H1 (cell line): ENCODE measurements at regions not wholly inside any gene's neighbourhood (a gene's known extent, or its start where the extent isn't known, plus 50 kb on each side); places are given as distances from the start of the nearest gene placed in this dataset.

Experiments used
- SP4 ChIP-seq: IDR thresholded peaks from 2 replicates; pipeline ENCODE4 v1.6.1; 2012; ENCODE audit warnings: low read length, inconsistent platforms
- TF ChIP-seq, protein P1 (sequence below): fragments of 300-600 bp; sonication (generic); IDR thresholded peaks from 2 replicates; pipeline ENCODE4 v1.7.1; 2012; ENCODE audit warnings: low read length, moderate library complexity, mild to moderate bottlenecking, inconsistent platforms; ENCODE audit not compliant: insufficient replicate concordance

GRCh38 chr16:51455398-51455797 lies 304.3 kb upstream of the SALL1 start (continued):
- TF ChIP-seq, protein P1, sequence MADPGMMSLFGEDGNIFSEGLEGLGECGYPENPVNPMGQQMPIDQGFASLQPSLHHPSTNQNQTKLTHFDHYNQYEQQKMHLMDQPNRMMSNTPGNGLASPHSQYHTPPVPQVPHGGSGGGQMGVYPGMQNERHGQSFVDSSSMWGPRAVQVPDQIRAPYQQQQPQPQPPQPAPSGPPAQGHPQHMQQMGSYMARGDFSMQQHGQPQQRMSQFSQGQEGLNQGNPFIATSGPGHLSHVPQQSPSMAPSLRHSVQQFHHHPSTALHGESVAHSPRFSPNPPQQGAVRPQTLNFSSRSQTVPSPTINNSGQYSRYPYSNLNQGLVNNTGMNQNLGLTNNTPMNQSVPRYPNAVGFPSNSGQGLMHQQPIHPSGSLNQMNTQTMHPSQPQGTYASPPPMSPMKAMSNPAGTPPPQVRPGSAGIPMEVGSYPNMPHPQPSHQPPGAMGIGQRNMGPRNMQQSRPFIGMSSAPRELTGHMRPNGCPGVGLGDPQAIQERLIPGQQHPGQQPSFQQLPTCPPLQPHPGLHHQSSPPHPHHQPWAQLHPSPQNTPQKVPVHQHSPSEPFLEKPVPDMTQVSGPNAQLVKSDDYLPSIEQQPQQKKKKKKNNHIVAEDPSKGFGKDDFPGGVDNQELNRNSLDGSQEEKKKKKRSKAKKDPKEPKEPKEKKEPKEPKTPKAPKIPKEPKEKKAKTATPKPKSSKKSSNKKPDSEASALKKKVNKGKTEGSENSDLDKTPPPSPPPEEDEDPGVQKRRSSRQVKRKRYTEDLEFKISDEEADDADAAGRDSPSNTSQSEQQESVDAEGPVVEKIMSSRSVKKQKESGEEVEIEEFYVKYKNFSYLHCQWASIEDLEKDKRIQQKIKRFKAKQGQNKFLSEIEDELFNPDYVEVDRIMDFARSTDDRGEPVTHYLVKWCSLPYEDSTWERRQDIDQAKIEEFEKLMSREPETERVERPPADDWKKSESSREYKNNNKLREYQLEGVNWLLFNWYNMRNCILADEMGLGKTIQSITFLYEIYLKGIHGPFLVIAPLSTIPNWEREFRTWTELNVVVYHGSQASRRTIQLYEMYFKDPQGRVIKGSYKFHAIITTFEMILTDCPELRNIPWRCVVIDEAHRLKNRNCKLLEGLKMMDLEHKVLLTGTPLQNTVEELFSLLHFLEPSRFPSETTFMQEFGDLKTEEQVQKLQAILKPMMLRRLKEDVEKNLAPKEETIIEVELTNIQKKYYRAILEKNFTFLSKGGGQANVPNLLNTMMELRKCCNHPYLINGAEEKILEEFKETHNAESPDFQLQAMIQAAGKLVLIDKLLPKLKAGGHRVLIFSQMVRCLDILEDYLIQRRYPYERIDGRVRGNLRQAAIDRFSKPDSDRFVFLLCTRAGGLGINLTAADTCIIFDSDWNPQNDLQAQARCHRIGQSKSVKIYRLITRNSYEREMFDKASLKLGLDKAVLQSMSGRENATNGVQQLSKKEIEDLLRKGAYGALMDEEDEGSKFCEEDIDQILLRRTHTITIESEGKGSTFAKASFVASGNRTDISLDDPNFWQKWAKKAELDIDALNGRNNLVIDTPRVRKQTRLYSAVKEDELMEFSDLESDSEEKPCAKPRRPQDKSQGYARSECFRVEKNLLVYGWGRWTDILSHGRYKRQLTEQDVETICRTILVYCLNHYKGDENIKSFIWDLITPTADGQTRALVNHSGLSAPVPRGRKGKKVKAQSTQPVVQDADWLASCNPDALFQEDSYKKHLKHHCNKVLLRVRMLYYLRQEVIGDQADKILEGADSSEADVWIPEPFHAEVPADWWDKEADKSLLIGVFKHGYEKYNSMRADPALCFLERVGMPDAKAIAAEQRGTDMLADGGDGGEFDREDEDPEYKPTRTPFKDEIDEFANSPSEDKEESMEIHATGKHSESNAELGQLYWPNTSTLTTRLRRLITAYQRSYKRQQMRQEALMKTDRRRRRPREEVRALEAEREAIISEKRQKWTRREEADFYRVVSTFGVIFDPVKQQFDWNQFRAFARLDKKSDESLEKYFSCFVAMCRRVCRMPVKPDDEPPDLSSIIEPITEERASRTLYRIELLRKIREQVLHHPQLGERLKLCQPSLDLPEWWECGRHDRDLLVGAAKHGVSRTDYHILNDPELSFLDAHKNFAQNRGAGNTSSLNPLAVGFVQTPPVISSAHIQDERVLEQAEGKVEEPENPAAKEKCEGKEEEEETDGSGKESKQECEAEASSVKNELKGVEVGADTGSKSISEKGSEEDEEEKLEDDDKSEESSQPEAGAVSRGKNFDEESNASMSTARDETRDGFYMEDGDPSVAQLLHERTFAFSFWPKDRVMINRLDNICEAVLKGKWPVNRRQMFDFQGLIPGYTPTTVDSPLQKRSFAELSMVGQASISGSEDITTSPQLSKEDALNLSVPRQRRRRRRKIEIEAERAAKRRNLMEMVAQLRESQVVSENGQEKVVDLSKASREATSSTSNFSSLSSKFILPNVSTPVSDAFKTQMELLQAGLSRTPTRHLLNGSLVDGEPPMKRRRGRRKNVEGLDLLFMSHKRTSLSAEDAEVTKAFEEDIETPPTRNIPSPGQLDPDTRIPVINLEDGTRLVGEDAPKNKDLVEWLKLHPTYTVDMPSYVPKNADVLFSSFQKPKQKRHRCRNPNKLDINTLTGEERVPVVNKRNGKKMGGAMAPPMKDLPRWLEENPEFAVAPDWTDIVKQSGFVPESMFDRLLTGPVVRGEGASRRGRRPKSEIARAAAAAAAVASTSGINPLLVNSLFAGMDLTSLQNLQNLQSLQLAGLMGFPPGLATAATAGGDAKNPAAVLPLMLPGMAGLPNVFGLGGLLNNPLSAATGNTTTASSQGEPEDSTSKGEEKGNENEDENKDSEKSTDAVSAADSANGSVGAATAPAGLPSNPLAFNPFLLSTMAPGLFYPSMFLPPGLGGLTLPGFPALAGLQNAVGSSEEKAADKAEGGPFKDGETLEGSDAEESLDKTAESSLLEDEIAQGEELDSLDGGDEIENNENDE, result no peak
- no peak for TF ChIP-seq SP4
